ENCODE measurements at regions not wholly inside any gene's neighbourhood (a gene's known extent, or its start where the extent isn't known, plus 50 kb on each side); places are given as distances from the start of the nearest gene placed in this dataset.

- WGBS (ENCODE audit: insufficient coverage, low coverage, missing lambda C conversion rate) = 0% methylated on average over 4 of the region's 4 CpGs
- no TSS peak for BruUV-seq (replicated peaks)
Observed at GRCh38 chr1:68344208-68344607, 105.5 kb downstream of the RPE65 start.

More at GRCh38 chr1:68344208-68344607, 105.5 kb downstream of the RPE65 start:
- no peaks in the 10 kb centered on the region for H3K36me3 ChIP-seq (ENCODE audit: control insufficient read depth, insufficient read depth, low read length)
- ATAC-seq (no peak), DNase-seq (ENCODE audit: extremely low read depth in 1 of 4, low spot score in 3 of 4) (no peak), FAIRE-seq (no peak)
- TF ChIP-seq TRIM28 (IDR thresholded peaks at IDR 0.05) (no peak), HDGF (IDR thresholded peaks at IDR 0.05) (no peak), SREBF1 (IDR thresholded peaks at IDR 0.05; ENCODE audit: borderline replicate concordance, low read depth, low read length) (no peak), ZFP36 (IDR thresholded peaks at IDR 0.05; ENCODE audit: low read depth, low read length, partially characterized antibody) (no peak), PPARD (CRISPR knock-in tag; IDR thresholded peaks at IDR 0.05) (no peak), ZBTB9 (CRISPR knock-in tag; IDR thresholded peaks at IDR 0.05) (no peak), GTF2E2 (tag; IDR thresholded peaks at IDR 0.05) (no peak), HSF4 (CRISPR knock-in tag; IDR thresholded peaks at IDR 0.05; ENCODE audit: borderline replicate concordance) (no peak), NFIC (IDR thresholded peaks at IDR 0.05) (no peak), ZNF77 (CRISPR knock-in tag; IDR thresholded peaks at IDR 0.05) (no peak)
- TF ChIP-seq, protein P1, sequence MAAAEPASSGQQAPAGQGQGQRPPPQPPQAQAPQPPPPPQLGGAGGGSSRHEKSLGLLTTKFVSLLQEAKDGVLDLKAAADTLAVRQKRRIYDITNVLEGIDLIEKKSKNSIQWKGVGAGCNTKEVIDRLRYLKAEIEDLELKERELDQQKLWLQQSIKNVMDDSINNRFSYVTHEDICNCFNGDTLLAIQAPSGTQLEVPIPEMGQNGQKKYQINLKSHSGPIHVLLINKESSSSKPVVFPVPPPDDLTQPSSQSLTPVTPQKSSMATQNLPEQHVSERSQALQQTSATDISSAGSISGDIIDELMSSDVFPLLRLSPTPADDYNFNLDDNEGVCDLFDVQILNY (CRISPR knock-in tag; IDR thresholded peaks at IDR 0.05) = no peak
- no peaks in the 10 kb centered on the region for H3K4me1 ChIP-seq (replicated peaks in 1 of 2; ENCODE audit: control insufficient read depth in 2 of 2, insufficient read depth in 2 of 2, low read length in 2 of 2)
- H3K27me3 ChIP-seq (ENCODE audit: control insufficient read depth in 2 of 2, insufficient read depth in 2 of 2, low read length in 2 of 2) = no peaks in the 10 kb centered on the region
- no peaks in the 10 kb centered on the region for H4K20me1 ChIP-seq (replicated peaks; ENCODE audit: control insufficient read depth, insufficient read depth, low read length)
- no peak overlapping the region for H2AFZ ChIP-seq (ENCODE audit: low read depth, low read length)
- in situ Hi-C loops (cut with MboI) = loop anchor here (5.0 to 25.0 kb wide), 3 partner anchors 222 to 807 kb away; no protein-coding TSS in a partner anchor
- H3K9me3 ChIP-seq (replicated peaks; ENCODE audit: control insufficient read depth, insufficient read depth, low read depth, low read length) = no peaks in the 10 kb centered on the region
- H3K4me2 ChIP-seq (ENCODE audit: insufficient read depth, low read length) = no peak overlapping the region
- ChIA-PET CTCF (ENCODE audit: low intra/inter-chr PET ratio) (interaction anchor here (2.7 kb wide), 1 partner anchor 224 kb away, joined by 14 read pairs; no protein-coding TSS in a partner anchor), POLR2A (no interaction called here)
- intact Hi-C loops (cut with micrococcal nuclease) = loop anchor here (5.0 kb wide), 1 partner anchor 287 kb away; no protein-coding TSS in a partner anchor
- H3K79me2 ChIP-seq (ENCODE audit: control insufficient read depth, insufficient read depth, low read length) = no peaks in the 10 kb centered on the region
- no peak overlapping the region for H3K27ac ChIP-seq (ENCODE audit: extremely low read depth, low read depth, low read length)
- no peak overlapping the region for H3K4me3 ChIP-seq
- H3K9ac ChIP-seq (ENCODE audit: insufficient read depth in 1 of 2, low read depth in 2 of 2, low read length in 2 of 2) = no peak overlapping the region
- H3K9me1 ChIP-seq (ENCODE audit: control insufficient read depth, insufficient read depth, low read length) = no peaks in the 10 kb centered on the region
